GM12878 (cell line): ENCODE measurements at regions not wholly inside any gene's neighbourhood (a gene's known extent, or its start where the extent isn't known, plus 50 kb on each side); places are given as distances from the start of the nearest gene placed in this dataset.

Source experiments
- ATAC-seq: fragments of 200-7000 bp; cut with Tn5 transposase; 3 replicates; pipeline ENCODE4 v1.9.1; 2020; ENCODE audit warnings: mild to moderate bottlenecking, moderate library complexity
- BruUV-seq: library from RNA; stranded (reverse); fragments of 400-500 nt; replicated peaks from 2 replicates; lab custom pipeline; 2021; lab: Mats Ljungman, UMichigan
- CTCF ChIA-PET: fragments of 300-600 bp; sonication (Branson Sonifier 250); formaldehyde crosslinking; extraction: SDS; loops from one replicate; lab custom pipeline; 2021; ENCODE audit warnings: inconsistent platforms; lab: Yijun Ruan, JAX
- POLR2A ChIA-PET: fragments of 350-600 bp; formaldehyde crosslinking; extraction: SDS; loops from one replicate; lab custom pipeline; 2021; ENCODE audit warnings: inconsistent platforms; lab: Charles Lee
- RAD21 ChIA-PET: fragments of 300-600 bp; sonication (Branson Sonifier 250); formaldehyde crosslinking; loops from one replicate; lab custom pipeline; 2023; ENCODE audit warnings: antibody characterized with exemption; ENCODE audit not compliant: unreplicated experiment; lab: Charles Lee
- SMC1A ChIA-PET: fragments of 300-600 bp; sonication (Branson Sonifier 250); formaldehyde crosslinking; loops from one replicate; lab custom pipeline; 2023; ENCODE audit not compliant: unreplicated experiment, uncharacterized antibody; lab: Charles Lee
- DNase-seq: peaks from one replicate; pipeline ENCODE4 v3.0.0-alpha.2; 2011; ENCODE audit warnings: low read depth, low spot score
- FAIRE-seq: peaks from 3 replicates; lab custom pipeline; 2011; peaks lifted over from hg19 to GRCh38; lab: Jason Lieb, UNC
- H2AFZ ChIP-seq: 2 replicates; pipeline ENCODE4 v1.6.0; 2011; ENCODE audit warnings: low read depth, low read length, control low read depth; ENCODE audit not compliant: control insufficient read depth
- H3K27ac ChIP-seq: 2 replicates; pipeline ENCODE4 v1.5.1; 2011; ENCODE audit warnings: control low read depth; ENCODE audit not compliant: control insufficient read depth, insufficient read depth
- H3K27me3 ChIP-seq, 2 experiments: replicated peaks in 1 of 2; 2 replicates each; pipeline versions ENCODE4 v1.6.0 to v1.6.1; 2011; ENCODE audit warnings: low read length in 1 of 2; ENCODE audit not compliant: control insufficient read depth in 2 of 2, insufficient read depth in 2 of 2
- H3K36me3 ChIP-seq, 2 experiments: 2 replicates each; pipeline ENCODE4 v1.5.1; 2011; ENCODE audit warnings: low read length in 1 of 2; ENCODE audit not compliant: control insufficient read depth in 2 of 2, insufficient read depth in 2 of 2
- H3K4me1 ChIP-seq: 2 replicates; pipeline ENCODE4 v1.6.1; 2011; ENCODE audit warnings: mild to moderate bottlenecking, low read length, moderate library complexity, mixed read lengths; ENCODE audit not compliant: control insufficient read depth, insufficient read depth
- H3K4me2 ChIP-seq: 2 replicates; pipeline ENCODE4 v1.6.0; 2011; ENCODE audit warnings: control low read depth; ENCODE audit not compliant: control insufficient read depth, insufficient read depth
- H3K4me3 ChIP-seq: fragments of 200-600 bp; sonication (generic); 2 replicates; pipeline ENCODE4 v1.5.1; 2016
- H3K79me2 ChIP-seq: 2 replicates; pipeline ENCODE4 v1.6.0; 2011; ENCODE audit warnings: low read length; ENCODE audit not compliant: control insufficient read depth, insufficient read depth
- H3K9ac ChIP-seq: 2 replicates; pipeline ENCODE4 v1.8.0; 2011; ENCODE audit warnings: low read length, control low read depth, mixed read lengths; ENCODE audit not compliant: control insufficient read depth, insufficient read depth
- H3K9me3 ChIP-seq: replicated peaks from 3 replicates; pipeline ENCODE4 v1.5.1; 2011; ENCODE audit warnings: mild to moderate bottlenecking, low read length; ENCODE audit not compliant: control insufficient read depth, insufficient read depth
- H4K20me1 ChIP-seq: 2 replicates; pipeline ENCODE4 v1.6.0; 2011; ENCODE audit not compliant: control insufficient read depth, insufficient read depth
- ATF2 ChIP-seq: IDR thresholded peaks from 2 replicates; pipeline ENCODE4 v1.6.1; 2012; ENCODE audit warnings: low read length, inconsistent platforms
- BACH1 ChIP-seq: fragments of 450-650 bp; IDR thresholded peaks from 2 replicates; pipeline ENCODE4 v1.6.1; 2017; ENCODE audit warnings: mild to moderate bottlenecking, borderline replicate concordance
- BHLHE40 ChIP-seq, 2 experiments: fragments of 450-650 bp in 1 of 2; IDR thresholded peaks; 2 replicates each; pipeline ENCODE4 v1.6.1; 2011 to 2017; ENCODE audit warnings: low read depth in 2 of 2, borderline replicate concordance in 1 of 2, improper control_type of control experiment in 1 of 2, low read length in 1 of 2, mild to moderate bottlenecking in 1 of 2
- CBFB ChIP-seq: IDR thresholded peaks from 2 replicates; pipeline ENCODE4 v1.6.1; 2016; ENCODE audit warnings: antibody characterized with exemption, low read depth
- CREB1 ChIP-seq: IDR thresholded peaks from 2 replicates; pipeline ENCODE4 v1.6.1; 2012; ENCODE audit warnings: low read depth, mild to moderate bottlenecking, inconsistent platforms
- E2F8 ChIP-seq: fragments of 450-650 bp; IDR thresholded peaks from 2 replicates; pipeline ENCODE4 v1.6.1; 2018; ENCODE audit warnings: mild to moderate bottlenecking, low read depth, moderate library complexity; ENCODE audit not compliant: partially characterized antibody
- EP300 ChIP-seq, 2 experiments: fragments of 150-350 bp in 1 of 2; IDR thresholded peaks; 2 replicates each; pipeline ENCODE4 v1.6.1; 2011 to 2012; ENCODE audit warnings: low read depth in 2 of 2, low read length in 2 of 2, borderline replicate concordance in 1 of 2, improper control_type of control experiment in 1 of 2, inconsistent platforms in 1 of 2; ENCODE audit not compliant: control insufficient read depth in 1 of 2
- GABPA ChIP-seq: IDR thresholded peaks from 2 replicates; pipeline ENCODE4 v1.6.1; 2014; ENCODE audit warnings: antibody characterized with exemption, low read depth, mild to moderate bottlenecking, inconsistent platforms
- IRF3 ChIP-seq: fragments of 450-650 bp; IDR thresholded peaks from 2 replicates; pipeline ENCODE4 v1.6.1; 2014; ENCODE audit warnings: mild to moderate bottlenecking
- NRF1 ChIP-seq: conservative IDR thresholded peaks from 2 replicates; pipeline ENCODE4 v1.6.1; 2011; ENCODE audit warnings: mild to moderate bottlenecking, low read depth, low read length, improper control_type of control experiment
- STAT3 ChIP-seq: IDR thresholded peaks from 2 replicates; pipeline ENCODE4 v1.6.1; 2011; ENCODE audit warnings: low read depth, low read length, improper control_type of control experiment
- TCF7 ChIP-seq: IDR thresholded peaks from 2 replicates; pipeline ENCODE4 v1.6.1; 2014; ENCODE audit warnings: antibody characterized with exemption, borderline replicate concordance
- ZBTB4 ChIP-seq: fragments of 450-650 bp; formaldehyde crosslinking; IDR thresholded peaks from 2 replicates; pipeline ENCODE4 v1.4.0; 2022; ENCODE audit warnings: mild to moderate bottlenecking, moderate library complexity
- WGBS: methylation state at CpG from one replicate; pipeline ENCODE4 v1.1.6; 2016; ENCODE audit warnings: low lambda C conversion rate; ENCODE audit not compliant: insufficient replicate concordance, insufficient coverage; ENCODE audit errors: missing lambda C conversion rate; 5-methylcytosine and 5-hydroxymethylcytosine counted together
- in situ Hi-C: fragments of 300-500 bp; cut with MboI; formaldehyde crosslinking; loops from 9 replicates; pipeline ENCODE4 v1.14.3; 2018; ENCODE audit warnings: mixed read lengths
- intact Hi-C: fragments of 100-400 bp; cut with micrococcal nuclease; formaldehyde crosslinking; loops from one replicate; pipeline ENCODE4 v1.14.2; 2022; ENCODE audit not compliant: unreplicated experiment

- Histone ChIP-seq H3K27ac (no peak overlapping the region), H3K79me2 (no peaks in the 10 kb centered on the region), H4K20me1 (no peaks in the 10 kb centered on the region), H3K4me2 (no peak overlapping the region), H3K4me3 (no peak overlapping the region), H3K4me1 (no peaks in the 10 kb centered on the region), H3K36me3 (no peaks in the 10 kb centered on the region), H3K9ac (no peak overlapping the region), H3K27me3 (no peaks in the 10 kb centered on the region), H3K9me3 (peaks cover 3% of the 10 kb centered on the region; the same call in 1 of the 3 replicates), H2AFZ (no peak overlapping the region)
- ATAC-seq (no peak), FAIRE-seq (no peak), DNase-seq (no peak)
- no TSS peak for BruUV-seq
- RAD21 ChIA-PET = no interaction called here
- SMC1A ChIA-PET = no interaction called here
- POLR2A ChIA-PET = no interaction called here
- WGBS = 0% methylated on average over 4 of the region's 4 CpGs
- CTCF ChIA-PET = no interaction called here
- in situ Hi-C loops (no loop called here), intact Hi-C loops (no loop called here)
- TF ChIP-seq NRF1 = no peak
- TF ChIP-seq E2F8 = no peak
- no peak for TF ChIP-seq ATF2
- no peak for TF ChIP-seq IRF3
- TF ChIP-seq BACH1 = no peak
- no peak for TF ChIP-seq CREB1
- no peak for TF ChIP-seq BHLHE40 (IDR thresholded peaks at IDR 0.05; ENCODE audit: borderline replicate concordance in 1 of 2, low read depth in 2 of 2, low read length in 1 of 2)
- TF ChIP-seq ZBTB4 = no peak
- no peak for TF ChIP-seq TCF7
- no peak for TF ChIP-seq GABPA
- no peak for TF ChIP-seq EP300 (IDR thresholded peaks at IDR 0.05; ENCODE audit: borderline replicate concordance in 1 of 2, control insufficient read depth in 1 of 2, low read depth in 2 of 2, low read length in 2 of 2)
- TF ChIP-seq CBFB = no peak
- TF ChIP-seq STAT3 = no peak
Measured at GRCh38 chr1:232344791-232345399, 285.0 kb downstream of the SIPA1L2 start.
